ENCODE measurements at regions not wholly inside any gene's neighbourhood (a gene's known extent, or its start where the extent isn't known, plus 50 kb on each side); places are given as distances from the start of the nearest gene placed in this dataset.

- TF ChIP-seq, protein P1, sequence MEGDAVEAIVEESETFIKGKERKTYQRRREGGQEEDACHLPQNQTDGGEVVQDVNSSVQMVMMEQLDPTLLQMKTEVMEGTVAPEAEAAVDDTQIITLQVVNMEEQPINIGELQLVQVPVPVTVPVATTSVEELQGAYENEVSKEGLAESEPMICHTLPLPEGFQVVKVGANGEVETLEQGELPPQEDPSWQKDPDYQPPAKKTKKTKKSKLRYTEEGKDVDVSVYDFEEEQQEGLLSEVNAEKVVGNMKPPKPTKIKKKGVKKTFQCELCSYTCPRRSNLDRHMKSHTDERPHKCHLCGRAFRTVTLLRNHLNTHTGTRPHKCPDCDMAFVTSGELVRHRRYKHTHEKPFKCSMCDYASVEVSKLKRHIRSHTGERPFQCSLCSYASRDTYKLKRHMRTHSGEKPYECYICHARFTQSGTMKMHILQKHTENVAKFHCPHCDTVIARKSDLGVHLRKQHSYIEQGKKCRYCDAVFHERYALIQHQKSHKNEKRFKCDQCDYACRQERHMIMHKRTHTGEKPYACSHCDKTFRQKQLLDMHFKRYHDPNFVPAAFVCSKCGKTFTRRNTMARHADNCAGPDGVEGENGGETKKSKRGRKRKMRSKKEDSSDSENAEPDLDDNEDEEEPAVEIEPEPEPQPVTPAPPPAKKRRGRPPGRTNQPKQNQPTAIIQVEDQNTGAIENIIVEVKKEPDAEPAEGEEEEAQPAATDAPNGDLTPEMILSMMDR (IDR thresholded peaks at IDR 0.05; ENCODE audit: insufficient read depth, low read depth, low read length, missing control alignments), result no peak
- no peak overlapping the region for H3K4me3 ChIP-seq (ENCODE audit: low read depth, low read length)
- no peak for DNase-seq (ENCODE audit: low read depth)
These were observed 65.0 kb upstream of the SLC2A12 start for GRCh38 chr6:134117409-134117808.

- H3K4me3 ChIP-seq (ENCODE audit: low read depth, low read length), result no peak overlapping the region
- no peak for DNase-seq (ENCODE audit: low read depth)
- TF ChIP-seq, protein P1 (IDR thresholded peaks at IDR 0.05; ENCODE audit: insufficient read depth, low read depth, low read length, missing control alignments), result no peak
These were observed 63.3 kb upstream of the SLC2A12 start for GRCh38 chr6:134115715-134116074.

- no peak for DNase-seq (ENCODE audit: low read depth)
- TF ChIP-seq, protein P1 (IDR thresholded peaks at IDR 0.05; ENCODE audit: insufficient read depth, low read depth, low read length, missing control alignments), result no peak
- no peak overlapping the region for H3K4me3 ChIP-seq (ENCODE audit: low read depth, low read length)
These were observed 62.7 kb upstream of the SLC2A12 start for GRCh38 chr6:134114918-134115714.

- H3K4me3 ChIP-seq (ENCODE audit: low read depth, low read length), result no peak overlapping the region
- no peak for DNase-seq (ENCODE audit: low read depth)
- TF ChIP-seq, protein P1 (IDR thresholded peaks at IDR 0.05; ENCODE audit: insufficient read depth, low read depth, low read length, missing control alignments), result no peak
These were observed 62.1 kb upstream of the SLC2A12 start for GRCh38 chr6:134114489-134114888.

GRCh38 chr6:134111726-134112125 is 59.3 kb upstream of the SLC2A12 start:
- H3K4me3 ChIP-seq (ENCODE audit: low read depth, low read length), result no peak overlapping the region
- TF ChIP-seq, protein P1 (IDR thresholded peaks at IDR 0.05; ENCODE audit: insufficient read depth, low read depth, low read length, missing control alignments), result no peak
- no peak for DNase-seq (ENCODE audit: low read depth)

- H3K4me3 ChIP-seq (ENCODE audit: low read depth, low read length), result no peak overlapping the region
- DNase-seq (ENCODE audit: low read depth), result peak; percentile 65
- TF ChIP-seq, protein P1 (IDR thresholded peaks at IDR 0.05; ENCODE audit: insufficient read depth, low read depth, low read length, missing control alignments), result peak; percentile 87
These were observed 58.7 kb upstream of the SLC2A12 start for GRCh38 chr6:134111062-134111677.

All from GM12865 (cell line).